Neural cell (in vitro differentiated cells): ENCODE measurements at regions not wholly inside any gene's neighbourhood (a gene's known extent, or its start where the extent isn't known, plus 50 kb on each side); places are given as distances from the start of the nearest gene placed in this dataset.

Experiments
- H2AFZ ChIP-seq: fragments of 200-600, 300-800 bp; sonication (generic), shearing (Covaris generic); 2 replicates; pipeline ENCODE4 v1.6.0; 2014; ENCODE audit warnings: low read depth, mild to moderate bottlenecking, antibody characterized with exemption, low read length, moderate library complexity
- H3F3A ChIP-seq: fragments of 200-600 bp; shearing (Covaris generic); 2 replicates; pipeline ENCODE4 v1.6.1; 2016; ENCODE audit warnings: mild to moderate bottlenecking, moderate library complexity, mixed read lengths, antibody characterized with exemption, low read length; ENCODE audit not compliant: insufficient read depth, poor library complexity, severe bottlenecking
- H3K27ac ChIP-seq: fragments of 200-600, 300-800 bp; sonication (generic), shearing (Covaris generic); 2 replicates; pipeline ENCODE4 v1.5.1; 2014; ENCODE audit warnings: mild to moderate bottlenecking, low read length, moderate library complexity
- H3K27me3 ChIP-seq: fragments of 300-800, 200-600 bp; sonication (generic), shearing (Covaris generic); 2 replicates; pipeline ENCODE4 v1.6.0; 2014; ENCODE audit warnings: mild to moderate bottlenecking, low read depth, low read length, moderate library complexity; ENCODE audit not compliant: insufficient read depth
- H3K36me3 ChIP-seq: fragments of 300-800, 200-600 bp; sonication (generic), shearing (Covaris generic); 2 replicates; pipeline ENCODE4 v1.5.1; 2014; ENCODE audit warnings: mild to moderate bottlenecking, antibody characterized with exemption, low read length, moderate library complexity; ENCODE audit not compliant: insufficient read depth
- H3K4me2 ChIP-seq: fragments of 300-800, 200-600 bp; sonication (generic), shearing (Covaris generic); 2 replicates; pipeline ENCODE4 v1.6.0; 2014; ENCODE audit warnings: mild to moderate bottlenecking, low read length
- H3K4me3 ChIP-seq: fragments of 300-800, 200-600 bp; sonication (generic), shearing (Covaris generic); 2 replicates; pipeline ENCODE4 v1.5.1; 2014; ENCODE audit warnings: mild to moderate bottlenecking, low read length, moderate library complexity
- H3K79me2 ChIP-seq: fragments of 200-600 bp; shearing (Covaris generic); replicated peaks from 2 replicates; pipeline ENCODE4 v1.6.0; 2014; ENCODE audit warnings: mild to moderate bottlenecking, low read length, moderate library complexity; ENCODE audit not compliant: insufficient read depth
- H3K9ac ChIP-seq: fragments of 300-800, 200-600 bp; sonication (generic), shearing (Covaris generic); 2 replicates; pipeline ENCODE4 v1.6.1; 2016; ENCODE audit warnings: mild to moderate bottlenecking, low read length, mixed read lengths
- H3K9me2 ChIP-seq: fragments of 200-600 bp; shearing (Covaris generic); 2 replicates; pipeline ENCODE4 v1.6.1; 2016; ENCODE audit warnings: mild to moderate bottlenecking, low read length, mixed read lengths; ENCODE audit not compliant: insufficient read depth
- H3K9me3 ChIP-seq: fragments of 200-600, 300-800 bp; sonication (generic), shearing (Covaris generic); 2 replicates; pipeline ENCODE4 v1.6.1; 2016; ENCODE audit warnings: mild to moderate bottlenecking, mixed run types, low read length, moderate library complexity, mixed read lengths
- H4K20me1 ChIP-seq: fragments of 200-600 bp; shearing (Covaris generic); 2 replicates; pipeline ENCODE4 v1.6.1; 2016; ENCODE audit warnings: mild to moderate bottlenecking, mixed run types; ENCODE audit not compliant: insufficient read depth
- EP300 ChIP-seq: fragments of 450-650 bp; conservative IDR thresholded peaks from 2 replicates; pipeline ENCODE4 v1.6.1; 2014; ENCODE audit warnings: antibody characterized with exemption, mild to moderate bottlenecking, moderate library complexity; ENCODE audit not compliant: poor library complexity, severe bottlenecking
- EZH2 ChIP-seq: fragments of 200-600, 300-800 bp; shearing (Covaris generic), sonication (generic); IDR thresholded peaks from 2 replicates; pipeline ENCODE4 v1.6.1; 2014; ENCODE audit warnings: antibody characterized with exemption, low read length, borderline replicate concordance, mild to moderate bottlenecking; ENCODE audit not compliant: insufficient read depth, poor library complexity, severe bottlenecking
- MXI1 ChIP-seq: fragments of 450-650 bp; conservative IDR thresholded peaks from 2 replicates; pipeline ENCODE4 v1.6.1; 2014; ENCODE audit warnings: antibody characterized with exemption, mild to moderate bottlenecking; ENCODE audit not compliant: poor library complexity, severe bottlenecking
- POLR2AphosphoS5 ChIP-seq: IDR thresholded peaks from 2 replicates; pipeline ENCODE4 v1.6.1; 2012
- RAD21 ChIP-seq: fragments of 450-650 bp; conservative IDR thresholded peaks from 2 replicates; pipeline ENCODE4 v1.6.1; 2014; ENCODE audit warnings: antibody characterized with exemption, mild to moderate bottlenecking, moderate library complexity
- SMC3 ChIP-seq: fragments of 450-650 bp; conservative IDR thresholded peaks from 2 replicates; pipeline ENCODE4 v1.6.1; 2014; ENCODE audit warnings: antibody characterized with exemption, mild to moderate bottlenecking, moderate library complexity; ENCODE audit not compliant: poor library complexity
- TAF1 ChIP-seq: IDR thresholded peaks from 2 replicates; pipeline ENCODE4 v1.6.1; 2012; ENCODE audit warnings: low read depth
- TF ChIP-seq, protein P1 (sequence below): fragments of 450-650 bp; IDR thresholded peaks from 2 replicates; pipeline ENCODE4 v1.5.1; 2014; ENCODE audit warnings: antibody characterized with exemption, mild to moderate bottlenecking, moderate library complexity; ENCODE audit not compliant: poor library complexity, severe bottlenecking
- TF ChIP-seq, protein P2 (sequence below): IDR thresholded peaks from 2 replicates; pipeline ENCODE4 v1.6.1; 2012; ENCODE audit warnings: borderline replicate concordance

DNA sequence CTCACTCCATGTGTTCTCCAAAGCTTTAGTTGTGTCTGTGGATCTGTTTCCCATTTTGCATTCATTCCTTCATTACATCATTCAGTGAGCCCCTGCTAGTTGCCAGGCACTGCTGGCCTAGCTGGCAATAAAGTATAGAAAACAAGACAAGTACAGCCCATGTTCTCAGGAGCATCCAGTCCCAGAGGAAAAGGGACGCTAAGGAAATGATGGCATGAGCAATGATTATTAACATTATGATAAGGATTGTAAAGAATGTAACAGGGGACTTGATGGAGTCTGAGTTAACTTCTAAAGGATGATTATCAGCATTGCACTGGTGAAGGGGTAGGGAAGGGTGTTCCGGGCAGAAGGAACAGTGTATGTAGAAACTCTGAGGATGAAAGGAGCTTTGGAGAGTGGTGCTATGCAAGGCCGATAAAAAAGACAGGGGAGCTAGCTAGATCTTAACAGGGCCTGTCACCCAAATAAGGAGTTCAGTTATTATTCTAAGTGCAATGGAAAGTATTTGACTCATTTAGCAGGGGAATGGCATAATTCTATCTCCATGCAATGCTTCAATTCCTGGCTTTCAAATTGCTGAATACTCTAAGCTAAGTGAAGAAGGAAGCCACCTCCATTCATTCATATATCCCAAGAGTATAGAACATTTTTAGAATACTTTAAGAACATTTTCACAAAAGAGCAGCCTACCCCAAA lies 258.2 kb upstream of the STT3B start:
- H3K27me3 ChIP-seq: no peaks in the 10 kb centered on the region
- H3K4me2 ChIP-seq: no peak overlapping the region
- no peaks in the 10 kb centered on the region for H3K79me2 ChIP-seq
- no peaks in the 10 kb centered on the region for H3K36me3 ChIP-seq
- no peak overlapping the region for H3K27ac ChIP-seq
- H3K9me2 ChIP-seq: no peaks in the 10 kb centered on the region
- no peak for TF ChIP-seq EP300
- no peak for TF ChIP-seq POLR2AphosphoS5
- H3K4me3 ChIP-seq: no peak overlapping the region
- no peaks in the 10 kb centered on the region for H3K9me3 ChIP-seq
- no peak overlapping the region for H2AFZ ChIP-seq
- no peak overlapping the region for H3K9ac ChIP-seq
- no peaks in the 10 kb centered on the region for H3F3A ChIP-seq
- no peaks in the 10 kb centered on the region for H4K20me1 ChIP-seq

DNA sequence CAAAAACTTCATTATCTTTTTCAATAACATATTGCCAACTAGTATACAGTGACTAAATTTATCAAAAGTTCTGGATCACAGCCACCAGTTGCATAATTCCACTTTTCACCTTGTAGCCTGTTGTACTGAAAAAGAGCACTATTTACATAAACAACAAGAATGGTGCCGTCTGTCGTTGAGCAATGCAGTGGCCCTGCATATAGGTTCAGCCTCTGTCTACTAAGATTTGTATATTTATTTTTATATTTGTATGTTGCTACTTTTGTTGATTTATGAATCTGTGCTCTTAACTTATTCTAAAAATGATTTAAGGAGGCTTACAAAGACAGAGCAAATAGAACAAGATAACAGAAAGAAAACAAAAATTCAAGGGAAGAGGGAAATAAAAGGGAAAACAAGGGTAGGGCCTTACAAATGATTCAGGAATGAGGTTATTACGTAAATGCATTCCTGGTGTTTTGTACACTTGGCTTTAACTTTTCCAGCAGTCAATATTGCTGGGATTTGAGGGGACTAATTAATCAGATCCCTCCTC lies 257.6 kb upstream of the STT3B start:
- H3K79me2 ChIP-seq: no peaks in the 10 kb centered on the region
- no peak overlapping the region for H2AFZ ChIP-seq
- no peaks in the 10 kb centered on the region for H4K20me1 ChIP-seq
- TF ChIP-seq MXI1: no peak
- TF ChIP-seq TAF1: no peak
- no peak for TF ChIP-seq SMC3
- TF ChIP-seq RAD21: no peak
- TF ChIP-seq, protein P1, sequence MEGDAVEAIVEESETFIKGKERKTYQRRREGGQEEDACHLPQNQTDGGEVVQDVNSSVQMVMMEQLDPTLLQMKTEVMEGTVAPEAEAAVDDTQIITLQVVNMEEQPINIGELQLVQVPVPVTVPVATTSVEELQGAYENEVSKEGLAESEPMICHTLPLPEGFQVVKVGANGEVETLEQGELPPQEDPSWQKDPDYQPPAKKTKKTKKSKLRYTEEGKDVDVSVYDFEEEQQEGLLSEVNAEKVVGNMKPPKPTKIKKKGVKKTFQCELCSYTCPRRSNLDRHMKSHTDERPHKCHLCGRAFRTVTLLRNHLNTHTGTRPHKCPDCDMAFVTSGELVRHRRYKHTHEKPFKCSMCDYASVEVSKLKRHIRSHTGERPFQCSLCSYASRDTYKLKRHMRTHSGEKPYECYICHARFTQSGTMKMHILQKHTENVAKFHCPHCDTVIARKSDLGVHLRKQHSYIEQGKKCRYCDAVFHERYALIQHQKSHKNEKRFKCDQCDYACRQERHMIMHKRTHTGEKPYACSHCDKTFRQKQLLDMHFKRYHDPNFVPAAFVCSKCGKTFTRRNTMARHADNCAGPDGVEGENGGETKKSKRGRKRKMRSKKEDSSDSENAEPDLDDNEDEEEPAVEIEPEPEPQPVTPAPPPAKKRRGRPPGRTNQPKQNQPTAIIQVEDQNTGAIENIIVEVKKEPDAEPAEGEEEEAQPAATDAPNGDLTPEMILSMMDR: no peak
- no peak for TF ChIP-seq EP300
- TF ChIP-seq POLR2AphosphoS5: no peak
- no peak for TF ChIP-seq EZH2
- TF ChIP-seq, protein P2, sequence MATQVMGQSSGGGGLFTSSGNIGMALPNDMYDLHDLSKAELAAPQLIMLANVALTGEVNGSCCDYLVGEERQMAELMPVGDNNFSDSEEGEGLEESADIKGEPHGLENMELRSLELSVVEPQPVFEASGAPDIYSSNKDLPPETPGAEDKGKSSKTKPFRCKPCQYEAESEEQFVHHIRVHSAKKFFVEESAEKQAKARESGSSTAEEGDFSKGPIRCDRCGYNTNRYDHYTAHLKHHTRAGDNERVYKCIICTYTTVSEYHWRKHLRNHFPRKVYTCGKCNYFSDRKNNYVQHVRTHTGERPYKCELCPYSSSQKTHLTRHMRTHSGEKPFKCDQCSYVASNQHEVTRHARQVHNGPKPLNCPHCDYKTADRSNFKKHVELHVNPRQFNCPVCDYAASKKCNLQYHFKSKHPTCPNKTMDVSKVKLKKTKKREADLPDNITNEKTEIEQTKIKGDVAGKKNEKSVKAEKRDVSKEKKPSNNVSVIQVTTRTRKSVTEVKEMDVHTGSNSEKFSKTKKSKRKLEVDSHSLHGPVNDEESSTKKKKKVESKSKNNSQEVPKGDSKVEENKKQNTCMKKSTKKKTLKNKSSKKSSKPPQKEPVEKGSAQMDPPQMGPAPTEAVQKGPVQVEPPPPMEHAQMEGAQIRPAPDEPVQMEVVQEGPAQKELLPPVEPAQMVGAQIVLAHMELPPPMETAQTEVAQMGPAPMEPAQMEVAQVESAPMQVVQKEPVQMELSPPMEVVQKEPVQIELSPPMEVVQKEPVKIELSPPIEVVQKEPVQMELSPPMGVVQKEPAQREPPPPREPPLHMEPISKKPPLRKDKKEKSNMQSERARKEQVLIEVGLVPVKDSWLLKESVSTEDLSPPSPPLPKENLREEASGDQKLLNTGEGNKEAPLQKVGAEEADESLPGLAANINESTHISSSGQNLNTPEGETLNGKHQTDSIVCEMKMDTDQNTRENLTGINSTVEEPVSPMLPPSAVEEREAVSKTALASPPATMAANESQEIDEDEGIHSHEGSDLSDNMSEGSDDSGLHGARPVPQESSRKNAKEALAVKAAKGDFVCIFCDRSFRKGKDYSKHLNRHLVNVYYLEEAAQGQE: no peak
- no peaks in the 10 kb centered on the region for H3F3A ChIP-seq
- H3K4me2 ChIP-seq: no peak overlapping the region
- no peaks in the 10 kb centered on the region for H3K36me3 ChIP-seq
- no peak overlapping the region for H3K9ac ChIP-seq
- H3K9me2 ChIP-seq: no peaks in the 10 kb centered on the region
- no peaks in the 10 kb centered on the region for H3K9me3 ChIP-seq
- H3K27me3 ChIP-seq: no peaks in the 10 kb centered on the region
- no peak overlapping the region for H3K27ac ChIP-seq
- H3K4me3 ChIP-seq: no peak overlapping the region
